ENCODE measurements at regions not wholly inside any gene's neighbourhood (a gene's known extent, or its start where the extent isn't known, plus 50 kb on each side); places are given as distances from the start of the nearest gene placed in this dataset.

DNA sequence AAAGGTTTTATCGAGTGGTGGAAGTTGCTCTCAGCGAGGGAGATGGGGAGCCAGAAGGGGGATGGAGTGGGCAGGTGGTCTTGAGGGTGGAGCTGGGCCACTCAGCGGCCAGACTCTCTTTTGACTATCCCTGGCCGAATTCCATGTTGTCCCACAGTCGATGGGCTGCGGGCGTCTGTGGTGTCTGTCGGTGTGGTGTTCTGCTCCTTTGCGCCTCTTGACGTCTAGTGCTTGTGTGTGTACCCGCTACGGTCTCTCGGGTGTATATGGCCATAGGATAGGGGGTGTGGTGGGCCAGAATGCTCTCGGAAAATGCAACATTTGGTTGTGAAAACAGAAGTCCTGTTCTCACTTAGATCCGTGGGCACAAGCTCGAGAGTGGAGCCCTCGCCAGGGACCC lies 297.0 kb downstream of the CGGBP1 start (continued):
- TF ChIP-seq KDM3A (CRISPR knock-in tag; IDR thresholded peaks at IDR 0.05; ENCODE audit: low read depth) = no peak
- TF ChIP-seq RFX5 (IDR thresholded peaks at IDR 0.05; ENCODE audit: low read depth, low read length) = no peak

DNA sequence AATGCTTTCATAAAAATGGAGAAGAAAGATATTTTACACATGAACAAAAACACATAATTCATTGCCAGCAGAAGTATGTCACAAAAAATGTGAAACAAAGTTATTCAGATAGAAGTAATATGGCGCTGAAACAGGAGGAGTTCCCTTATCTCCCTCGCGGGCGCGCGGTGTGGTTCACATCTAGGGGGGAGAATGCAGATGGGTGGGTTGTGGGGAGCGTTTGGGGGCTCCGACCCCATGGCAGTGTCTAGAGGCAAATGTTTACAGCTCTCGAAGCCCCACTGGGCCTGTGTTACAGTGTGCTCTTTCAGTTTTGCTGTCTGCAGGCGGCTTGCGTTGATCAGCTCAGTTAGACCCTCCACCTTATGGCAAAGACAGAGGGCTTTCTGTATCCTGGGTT lies 297.5 kb downstream of the CGGBP1 start:
- Histone ChIP-seq H3K4me1 (ENCODE audit: insufficient read depth, low read length) (no peaks in the 10 kb centered on the region), H3K9me3 (ENCODE audit: low read length) (no peaks in the 10 kb centered on the region), H2AFZ (ENCODE audit: low read length) (no peak overlapping the region), H3K4me2 (ENCODE audit: low read depth, low read length) (no peak overlapping the region), H3K79me2 (ENCODE audit: insufficient read depth, low read length) (no peaks in the 10 kb centered on the region), H3K27me3 (ENCODE audit: control insufficient read depth in 1 of 2, insufficient read depth in 2 of 2, low read length in 2 of 2) (no peaks in the 10 kb centered on the region), H4K20me1 (ENCODE audit: insufficient read depth, low read length) (no peaks in the 10 kb centered on the region), H3K4me3 (replicated peaks in 1 of 3; ENCODE audit: insufficient read depth in 1 of 3, low read depth in 2 of 3, low read length in 3 of 3) (no peak overlapping the region), H3K27ac (ENCODE audit: extremely low read length, insufficient read depth, low read length) (no peak overlapping the region), H3K36me3 (replicated peaks in 1 of 2; ENCODE audit: control insufficient read depth in 1 of 2, insufficient read depth in 2 of 2, low read length in 2 of 2) (no peaks in the 10 kb centered on the region), H3K9ac (ENCODE audit: insufficient read depth, low read depth, low read length) (no peak overlapping the region)
- BruUV-seq (replicated peaks) = no TSS peak
- no peak for FAIRE-seq
- ChIA-PET POLR2A (no interaction called here), CTCF (ENCODE audit: low intra/inter-chr PET ratio, low total read pairs) (no interaction called here)
- 81% methylated on average over 7 of the region's 11 CpGs for WGBS (ENCODE audit: low lambda C conversion rate)
- DNase-seq (ENCODE audit: low spot score) = no peak
- in situ Hi-C loops (cut with HindIII; ENCODE audit: extremely low pct_ligation_motif_present, low pct_unique_long_range_greater_than_20kb) = loop anchor here (10.0 kb wide), 2 partner anchors 243 to 353 kb away; no protein-coding TSS in a partner anchor
- TF ChIP-seq YEATS2 (CRISPR knock-in tag; IDR thresholded peaks at IDR 0.05; ENCODE audit: borderline replicate concordance) (no peak), PCBP2 (optimal IDR thresholded peaks at IDR 0.05; ENCODE audit: low read depth, low read length, poor library complexity, severe bottlenecking) (no peak), HOXA3 (CRISPR knock-in tag; IDR thresholded peaks at IDR 0.05) (no peak)
- ATAC-seq = no peak
- intact Hi-C loops (cut with micrococcal nuclease; ENCODE audit: unreplicated experiment) = no loop called here

DNA sequence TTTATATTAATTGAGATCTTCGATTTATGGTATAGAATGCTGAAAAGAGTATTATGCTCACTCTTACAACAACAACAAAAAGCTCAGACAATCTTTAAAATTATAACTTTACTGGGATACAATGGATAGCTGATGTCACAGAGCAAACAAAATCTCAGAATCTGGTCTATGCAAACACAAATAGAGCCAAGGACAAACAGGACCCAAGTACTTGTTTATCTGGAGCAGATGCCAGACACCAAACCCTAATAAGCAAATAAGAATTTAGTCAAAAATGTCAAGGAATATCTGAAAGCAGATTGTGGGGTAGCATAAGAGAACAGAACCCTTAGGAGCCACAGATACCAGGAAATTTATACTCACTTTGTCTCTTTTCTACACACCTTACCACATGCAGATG lies 302.2 kb downstream of the CGGBP1 start:
- no peak overlapping the region for H3K4me2 ChIP-seq (ENCODE audit: low read depth, low read length)
- H3K9me3 ChIP-seq (ENCODE audit: low read length) = no peaks in the 10 kb centered on the region
- H2AFZ ChIP-seq (ENCODE audit: low read length) = no peak overlapping the region
- no peaks in the 10 kb centered on the region for H4K20me1 ChIP-seq (ENCODE audit: insufficient read depth, low read length)
- 0 out of 2 replicates have a peak, but pooled peaks have one; percentile 49 for TF ChIP-seq GFI1 (CRISPR knock-in tag; IDR thresholded peaks at IDR 0.05; ENCODE audit: borderline replicate concordance)
- TF ChIP-seq PTBP1 (IDR thresholded peaks at IDR 0.05; ENCODE audit: low read depth, low read length, poor library complexity, severe bottlenecking) = no peak
- H3K9ac ChIP-seq (ENCODE audit: insufficient read depth, low read depth, low read length) = no peak overlapping the region
- ChIA-PET CTCF (ENCODE audit: low intra/inter-chr PET ratio, low total read pairs) (no interaction called here), POLR2A (no interaction called here)
- FAIRE-seq (no peak), ATAC-seq (no peak), DNase-seq (ENCODE audit: low spot score) (peak; percentile 8)
- intact Hi-C loops (cut with micrococcal nuclease; ENCODE audit: unreplicated experiment) = no loop called here
- in situ Hi-C loops (cut with HindIII; ENCODE audit: extremely low pct_ligation_motif_present, low pct_unique_long_range_greater_than_20kb) = no loop called here
- H3K27me3 ChIP-seq (ENCODE audit: control insufficient read depth in 1 of 2, insufficient read depth in 2 of 2, low read length in 2 of 2) = no peaks in the 10 kb centered on the region
- no TSS peak for BruUV-seq (replicated peaks)
- no peak overlapping the region for H3K4me3 ChIP-seq (replicated peaks in 1 of 3; ENCODE audit: insufficient read depth in 1 of 3, low read depth in 2 of 3, low read length in 3 of 3)
- H3K79me2 ChIP-seq (ENCODE audit: insufficient read depth, low read length) = no peaks in the 10 kb centered on the region
- 0% methylated on average over 1 of the region's 1 CpG for WGBS (ENCODE audit: low lambda C conversion rate)
- H3K27ac ChIP-seq (ENCODE audit: extremely low read length, insufficient read depth, low read length) = no peak overlapping the region
- no peaks in the 10 kb centered on the region for H3K36me3 ChIP-seq (replicated peaks in 1 of 2; ENCODE audit: control insufficient read depth in 1 of 2, insufficient read depth in 2 of 2, low read length in 2 of 2)
- H3K4me1 ChIP-seq (ENCODE audit: insufficient read depth, low read length) = no peaks in the 10 kb centered on the region

Measured in HepG2 (cell line).